ENCODE measurements at regions not wholly inside any gene's neighbourhood (a gene's known extent, or its start where the extent isn't known, plus 50 kb on each side); places are given as distances from the start of the nearest gene placed in this dataset.

GRCh38 chr4:59223292-59223941 is 1976.7 kb upstream of the ADGRL3 start:
- no peaks in the 10 kb centered on the region for H3K36me3 ChIP-seq
- no peaks in the 10 kb centered on the region for H3K4me1 ChIP-seq
- H3K27me3 ChIP-seq (ENCODE audit: low read depth), result no peaks in the 10 kb centered on the region
- TF ChIP-seq, protein P1, sequence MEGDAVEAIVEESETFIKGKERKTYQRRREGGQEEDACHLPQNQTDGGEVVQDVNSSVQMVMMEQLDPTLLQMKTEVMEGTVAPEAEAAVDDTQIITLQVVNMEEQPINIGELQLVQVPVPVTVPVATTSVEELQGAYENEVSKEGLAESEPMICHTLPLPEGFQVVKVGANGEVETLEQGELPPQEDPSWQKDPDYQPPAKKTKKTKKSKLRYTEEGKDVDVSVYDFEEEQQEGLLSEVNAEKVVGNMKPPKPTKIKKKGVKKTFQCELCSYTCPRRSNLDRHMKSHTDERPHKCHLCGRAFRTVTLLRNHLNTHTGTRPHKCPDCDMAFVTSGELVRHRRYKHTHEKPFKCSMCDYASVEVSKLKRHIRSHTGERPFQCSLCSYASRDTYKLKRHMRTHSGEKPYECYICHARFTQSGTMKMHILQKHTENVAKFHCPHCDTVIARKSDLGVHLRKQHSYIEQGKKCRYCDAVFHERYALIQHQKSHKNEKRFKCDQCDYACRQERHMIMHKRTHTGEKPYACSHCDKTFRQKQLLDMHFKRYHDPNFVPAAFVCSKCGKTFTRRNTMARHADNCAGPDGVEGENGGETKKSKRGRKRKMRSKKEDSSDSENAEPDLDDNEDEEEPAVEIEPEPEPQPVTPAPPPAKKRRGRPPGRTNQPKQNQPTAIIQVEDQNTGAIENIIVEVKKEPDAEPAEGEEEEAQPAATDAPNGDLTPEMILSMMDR (IDR thresholded peaks at IDR 0.05; ENCODE audit: borderline replicate concordance), result no peak
- DNase-seq, result no peak
- no peak overlapping the region for H3K27ac ChIP-seq (replicated peaks)
- intact Hi-C loops (cut with micrococcal nuclease), result no loop called here
- H3K4me3 ChIP-seq, result no peak overlapping the region
- no peaks in the 10 kb centered on the region for H3K9me3 ChIP-seq (replicated peaks)

GRCh38 chr4:59238212-59238611 is 1961.9 kb upstream of the ADGRL3 start:
- H3K4me1 ChIP-seq, result no peaks in the 10 kb centered on the region
- no peaks in the 10 kb centered on the region for H3K27me3 ChIP-seq (ENCODE audit: low read depth)
- H3K36me3 ChIP-seq, result no peaks in the 10 kb centered on the region
- no peak for DNase-seq
- TF ChIP-seq, protein P1 (IDR thresholded peaks at IDR 0.05; ENCODE audit: borderline replicate concordance), result no peak
- no peak overlapping the region for H3K27ac ChIP-seq (replicated peaks)
- intact Hi-C loops (cut with micrococcal nuclease), result no loop called here
- H3K4me3 ChIP-seq, result no peak overlapping the region
- H3K9me3 ChIP-seq (replicated peaks), result peaks cover 21% of the 10 kb centered on the region

- intact Hi-C loops (cut with micrococcal nuclease), result no loop called here
- Histone ChIP-seq H3K27ac (replicated peaks) (no peak overlapping the region), H3K36me3 (no peaks in the 10 kb centered on the region), H3K27me3 (ENCODE audit: low read depth) (no peaks in the 10 kb centered on the region), H3K4me3 (no peak overlapping the region), H3K9me3 (replicated peaks) (peaks cover 15% of the 10 kb centered on the region), H3K4me1 (no peaks in the 10 kb centered on the region)
- TF ChIP-seq, protein P1 (IDR thresholded peaks at IDR 0.05; ENCODE audit: borderline replicate concordance), result no peak
- no peak for DNase-seq
These were observed 1960.1 kb upstream of the ADGRL3 start for GRCh38 chr4:59240011-59240410.

DNA sequence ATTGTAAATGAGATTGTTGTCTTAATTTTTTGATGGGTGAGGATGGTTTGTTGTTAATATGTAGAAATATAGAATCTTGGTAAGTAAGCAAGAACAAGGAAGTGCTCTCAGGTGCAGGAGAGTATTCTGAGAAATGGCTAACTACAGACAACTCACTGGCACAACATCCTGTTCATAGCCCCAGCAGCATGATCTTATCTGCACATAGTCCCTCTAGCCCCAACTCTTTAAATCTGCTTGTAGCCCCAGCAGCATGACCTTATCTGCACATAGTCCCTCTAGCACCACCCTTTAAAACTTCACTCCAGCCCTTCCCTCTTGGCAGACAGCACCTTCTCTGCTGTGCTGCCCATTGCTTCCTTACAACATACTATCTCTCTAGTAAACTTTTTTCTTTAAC is 1957.1 kb upstream of the ADGRL3 start:
- TF ChIP-seq, protein P1 (IDR thresholded peaks at IDR 0.05; ENCODE audit: borderline replicate concordance), result no peak
- no peak overlapping the region for H3K4me3 ChIP-seq
- no peaks in the 10 kb centered on the region for H3K36me3 ChIP-seq
- H3K27ac ChIP-seq (replicated peaks), result no peak overlapping the region
- H3K27me3 ChIP-seq (ENCODE audit: low read depth), result no peaks in the 10 kb centered on the region
- no peaks in the 10 kb centered on the region for H3K4me1 ChIP-seq
- H3K9me3 ChIP-seq (replicated peaks), result peaks cover 15% of the 10 kb centered on the region
- intact Hi-C loops (cut with micrococcal nuclease), result no loop called here
- DNase-seq, result no peak

GRCh38 chr4:59247032-59247431 is 1953.1 kb upstream of the ADGRL3 start:
- no peaks in the 10 kb centered on the region for H3K27me3 ChIP-seq (ENCODE audit: low read depth)
- no peak overlapping the region for H3K27ac ChIP-seq (replicated peaks)
- no peaks in the 10 kb centered on the region for H3K4me1 ChIP-seq
- no peak for DNase-seq
- H3K36me3 ChIP-seq, result no peaks in the 10 kb centered on the region
- intact Hi-C loops (cut with micrococcal nuclease), result no loop called here
- no peak overlapping the region for H3K4me3 ChIP-seq
- TF ChIP-seq, protein P1 (IDR thresholded peaks at IDR 0.05; ENCODE audit: borderline replicate concordance), result peak; percentile 33
- H3K9me3 ChIP-seq (replicated peaks), result peaks cover 13% of the 10 kb centered on the region

Measured in left ventricle myocardium inferior (tissue), 1 donor.